ENCODE measurements at regions not wholly inside any gene's neighbourhood (a gene's known extent, or its start where the extent isn't known, plus 50 kb on each side); places are given as distances from the start of the nearest gene placed in this dataset.
"Not testable (repeated sequence)": the region's sequence is repeated elsewhere in the genome, so short reads cannot be mapped to it uniquely, and the experiment has no call there.

GRCh38 chr3:82739390-82739789 lies 977.9 kb upstream of the GBE1 start:
- DNase-seq: no peak

GRCh38 chr3:82736696-82737277 lies 975.3 kb upstream of the GBE1 start:
- DNase-seq: no peak

- DNase-seq: no peak
Observed at GRCh38 chr3:82715091-82715856, 953.8 kb upstream of the GBE1 start.

DNA sequence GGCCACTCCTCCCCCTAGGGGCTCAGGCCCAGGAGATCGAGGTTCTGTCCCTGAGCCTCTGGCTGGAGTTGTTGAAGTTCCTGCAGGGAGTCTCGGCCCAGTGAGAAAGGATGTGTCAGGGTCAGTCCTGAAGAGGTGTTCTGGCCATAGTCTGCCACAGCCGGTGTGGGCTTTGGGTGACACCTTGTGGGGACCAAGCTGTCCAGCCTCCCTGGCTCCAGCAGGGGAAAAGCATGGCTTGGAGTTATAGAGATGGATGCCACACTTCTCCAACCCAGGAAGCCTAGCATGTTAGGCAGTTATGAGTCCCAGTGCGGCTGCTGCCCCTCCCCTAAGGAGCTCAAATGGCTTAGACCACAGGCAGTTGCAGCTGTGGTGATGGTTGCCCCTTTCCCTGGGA lies 945.6 kb upstream of the GBE1 start:
- no peak for DNase-seq

DNA sequence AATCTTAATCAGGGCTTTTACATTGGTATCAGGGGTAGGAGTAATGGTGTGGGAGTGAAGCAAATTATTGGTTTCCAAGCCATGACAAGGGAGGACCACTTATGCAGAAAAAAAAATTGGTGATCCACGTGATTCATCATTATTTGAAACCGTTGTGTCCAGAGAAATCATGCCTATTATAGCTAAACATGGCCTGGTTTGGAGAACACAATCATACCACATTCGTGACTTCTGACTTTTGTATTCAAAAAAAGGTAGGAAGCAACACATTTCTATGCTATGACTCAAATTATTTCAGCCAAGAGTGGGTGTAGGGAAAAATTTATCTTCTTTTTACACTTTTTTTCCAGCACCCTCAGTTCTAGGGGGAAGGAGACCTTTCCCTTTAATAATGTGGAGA lies 924.3 kb upstream of the GBE1 start:
- no peak for DNase-seq

DNA sequence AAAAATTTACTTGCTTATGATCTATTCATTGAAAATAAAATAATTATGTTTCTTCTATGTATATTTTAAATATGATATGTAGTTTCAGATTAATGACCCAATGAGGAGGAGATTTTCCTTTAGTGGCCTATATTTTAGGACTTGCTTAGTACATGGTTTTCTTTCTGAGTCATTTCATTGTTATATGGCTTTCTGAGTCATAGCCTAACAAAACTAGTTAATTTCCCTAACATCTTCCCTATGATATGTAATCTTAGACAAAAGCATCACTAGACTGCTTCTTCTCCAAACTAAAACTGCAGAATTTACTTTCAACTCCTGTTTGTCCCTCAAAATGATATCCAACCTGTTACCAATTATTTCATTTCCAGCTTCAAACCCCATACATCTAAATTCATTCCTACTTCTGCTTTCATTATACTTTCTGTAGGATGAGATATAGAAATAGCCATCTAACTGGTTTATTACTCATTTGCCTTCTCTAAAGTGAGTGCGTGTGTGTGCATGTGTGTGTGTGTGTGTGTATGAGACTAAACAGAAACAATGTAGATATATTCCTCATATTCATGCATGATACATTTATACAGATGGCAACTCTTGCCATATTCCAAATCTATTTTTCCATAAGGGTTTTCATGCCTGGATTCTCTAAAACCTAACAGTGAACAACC lies 915.0 kb upstream of the GBE1 start:
- DNase-seq: no peak

DNA sequence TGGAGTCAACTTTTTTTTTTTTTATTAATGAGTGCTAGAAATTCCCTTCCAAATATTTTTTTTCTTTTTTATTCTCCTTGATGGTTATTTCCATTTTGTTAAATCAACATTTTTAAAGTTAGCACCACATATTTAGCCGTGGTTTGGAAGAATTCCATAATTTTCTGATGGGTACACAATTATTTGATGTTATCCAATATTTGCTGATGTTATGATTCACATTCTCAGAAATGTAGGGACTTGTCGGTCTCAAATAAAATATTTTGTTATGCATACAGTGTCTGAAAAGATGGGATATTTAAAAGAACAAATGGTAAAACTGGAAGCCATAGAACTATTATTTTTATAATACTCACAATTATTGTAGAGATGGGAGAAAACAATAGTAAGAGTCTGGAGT lies 911.5 kb upstream of the GBE1 start:
- DNase-seq: no peak

DNA sequence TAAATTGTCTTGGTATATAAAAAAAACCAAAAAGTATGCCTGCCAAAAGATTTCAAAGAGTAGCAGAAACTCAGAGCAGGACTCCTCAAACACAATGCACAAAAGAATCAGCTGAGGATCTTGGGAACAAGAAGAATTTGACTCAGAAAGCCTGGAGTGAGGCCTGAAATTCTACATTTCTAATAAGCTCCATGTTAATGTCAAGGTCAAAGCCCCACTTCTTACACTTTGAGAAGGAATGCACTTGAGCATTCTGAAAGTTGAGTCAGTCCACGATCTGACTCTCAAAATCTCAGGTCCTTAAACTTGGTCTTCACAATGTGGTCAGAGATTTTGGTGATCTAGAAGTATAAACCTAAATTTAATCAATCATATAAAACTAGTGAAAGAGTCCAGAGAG lies 910.0 kb upstream of the GBE1 start:
- no peak for DNase-seq

DNA sequence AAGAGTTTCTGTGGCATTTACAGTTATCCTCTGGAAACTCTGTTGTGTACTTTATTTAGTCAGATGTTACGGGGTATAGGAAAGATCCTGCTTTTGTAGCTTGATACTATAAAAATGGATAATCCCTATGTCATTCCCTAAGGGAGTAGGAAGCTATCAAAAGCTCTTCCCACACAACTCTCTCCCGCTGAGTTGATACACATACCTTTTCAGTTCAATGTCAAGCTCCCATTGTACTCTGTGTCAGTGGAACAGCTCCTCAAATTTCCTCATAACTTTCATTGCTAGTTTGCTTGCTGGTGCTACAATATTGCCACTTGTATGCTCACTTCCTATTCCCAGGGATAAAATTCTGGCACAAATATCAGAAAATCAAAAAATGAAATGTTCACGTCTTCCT lies 893.3 kb upstream of the GBE1 start:
- no peak for DNase-seq

- no peak for DNase-seq
Observed at GRCh38 chr3:82643948-82644347, 882.5 kb upstream of the GBE1 start.

GRCh38 chr3:82641701-82642100 lies 880.3 kb upstream of the GBE1 start:
- DNase-seq: no peak

GRCh38 chr3:82640254-82640653 lies 878.8 kb upstream of the GBE1 start:
- no peak for DNase-seq

DNA sequence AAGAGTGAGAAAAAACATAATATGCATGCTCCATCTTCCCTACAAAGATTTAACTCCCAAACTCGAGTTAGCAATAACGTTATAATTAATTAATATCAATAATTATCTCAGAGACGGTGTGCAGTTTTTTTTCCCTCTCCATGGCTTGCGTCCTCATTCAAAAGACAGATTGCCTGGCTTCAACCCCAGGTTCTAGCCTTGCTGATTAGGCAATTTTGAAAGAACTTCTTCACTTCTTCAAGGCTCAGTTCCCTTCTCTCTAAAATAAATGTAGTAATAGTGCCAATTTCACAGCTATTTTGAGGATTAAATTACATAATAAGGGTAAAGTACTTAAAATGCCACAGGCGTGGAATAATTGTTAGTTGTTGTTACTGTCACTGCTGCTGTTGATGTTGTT lies 876.1 kb upstream of the GBE1 start:
- no peak for DNase-seq

DNA sequence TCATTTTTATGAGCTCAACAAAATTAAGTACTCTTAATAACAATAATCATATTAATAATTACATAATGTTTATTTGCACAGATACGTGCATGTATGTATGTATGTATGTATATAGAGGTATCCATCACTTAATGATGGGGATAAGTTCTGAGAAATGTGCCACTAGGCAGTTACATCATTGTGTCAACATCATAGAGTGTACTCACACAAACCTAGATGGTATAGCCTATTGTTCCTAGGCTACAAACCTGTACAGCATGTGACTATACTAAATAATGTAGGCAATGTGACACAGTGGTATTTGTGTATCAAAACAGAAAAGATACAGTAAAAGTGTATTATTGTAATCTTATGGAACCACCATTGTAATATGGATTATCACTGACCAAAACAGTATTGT lies 874.7 kb upstream of the GBE1 start:
- DNase-seq: no peak

- DNase-seq: no peak
Observed at GRCh38 chr3:82633319-82633718, 871.9 kb upstream of the GBE1 start.

DNA sequence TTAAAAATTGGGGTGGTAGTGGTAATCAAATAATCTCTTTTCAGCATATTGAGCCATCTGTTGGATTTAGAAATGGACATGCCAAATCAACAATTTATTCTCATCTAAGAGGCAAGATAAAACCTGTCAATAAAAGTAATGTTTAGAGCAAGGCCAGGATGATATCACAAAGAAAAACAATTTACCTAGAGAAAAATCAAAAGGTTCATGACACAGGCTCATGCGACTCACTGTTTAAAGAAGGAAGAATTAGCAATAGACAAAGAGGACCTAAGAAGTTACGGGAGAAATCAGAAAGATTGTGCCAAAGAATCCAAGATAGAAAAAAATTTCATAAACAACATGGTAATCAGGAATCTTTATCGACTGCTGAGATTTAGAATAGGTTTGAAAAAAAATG lies 868.5 kb upstream of the GBE1 start:
- no peak for DNase-seq

DNA sequence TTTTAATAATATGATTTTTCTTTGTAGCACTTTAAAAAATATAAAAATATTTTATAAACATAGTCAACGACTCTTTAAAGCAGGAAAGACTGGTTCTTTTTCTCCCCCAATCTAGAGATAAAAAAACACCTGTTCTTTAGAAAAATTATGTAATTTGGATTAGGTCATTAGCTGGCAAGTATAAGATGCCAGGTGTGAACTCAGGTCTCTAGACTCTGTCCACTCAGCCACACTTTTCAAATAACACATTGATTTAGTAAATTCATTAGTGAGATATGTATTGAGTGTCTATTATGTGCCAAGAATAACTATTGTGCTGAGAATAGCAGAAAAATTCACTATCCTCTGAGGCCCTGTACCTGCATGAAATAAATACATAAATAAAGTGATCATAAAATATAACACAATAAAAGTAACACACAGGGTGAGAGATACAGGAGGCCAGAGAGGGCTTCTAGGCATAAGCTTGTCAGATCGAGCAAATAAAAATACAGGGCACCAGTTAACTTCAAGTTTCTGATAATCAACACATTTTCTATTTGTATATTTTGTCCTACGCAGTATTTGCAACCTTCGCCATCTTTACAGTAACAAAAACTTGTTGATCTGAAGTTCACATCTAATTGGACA lies 867.1 kb upstream of the GBE1 start:
- DNase-seq: no peak

- no peak for DNase-seq
Observed at GRCh38 chr3:82627733-82628132, 866.3 kb upstream of the GBE1 start.

- not testable (repeated sequence) for DNase-seq
Observed at GRCh38 chr3:82620744-82621143, 859.3 kb upstream of the GBE1 start.

DNA sequence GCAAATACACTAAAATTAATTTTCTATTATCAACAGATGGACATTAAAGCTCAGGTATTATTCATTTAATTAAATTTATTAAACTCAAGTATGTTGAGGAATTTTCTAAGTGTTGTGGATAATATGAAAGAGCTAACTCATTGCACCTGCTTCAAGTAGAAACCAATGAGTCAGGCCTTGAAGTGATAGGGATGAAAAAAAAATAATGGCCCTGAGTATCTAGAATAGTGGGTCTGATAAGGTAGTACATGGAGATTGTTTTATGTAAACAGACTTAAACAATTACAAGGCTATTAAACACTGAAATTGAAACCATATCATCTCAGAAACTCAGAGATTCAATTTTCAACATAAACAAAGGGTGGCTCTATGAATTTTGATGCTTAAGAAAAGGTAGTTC lies 857.1 kb upstream of the GBE1 start:
- no peak for DNase-seq

DNA sequence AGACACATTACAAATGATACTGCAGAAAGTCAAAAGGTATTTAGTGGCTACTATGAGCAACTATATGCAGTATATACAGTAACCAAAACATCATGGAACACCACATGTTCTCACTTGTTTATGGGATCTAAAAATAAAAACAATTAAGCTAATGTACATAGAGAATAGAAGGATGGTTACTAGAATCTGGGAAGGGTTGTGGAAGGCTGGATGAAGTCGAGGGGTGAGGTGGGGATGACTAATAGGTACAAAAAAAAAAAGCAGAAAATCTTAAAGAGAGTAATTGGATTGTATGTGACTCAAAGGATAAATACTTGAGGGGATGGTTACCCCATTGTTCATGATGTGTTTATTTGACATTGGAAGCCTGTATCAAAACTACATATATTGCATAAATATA lies 848.8 kb upstream of the GBE1 start:
- DNase-seq: no peak

- no peak for DNase-seq
Observed at GRCh38 chr3:82607391-82607790, 845.9 kb upstream of the GBE1 start.

DNA sequence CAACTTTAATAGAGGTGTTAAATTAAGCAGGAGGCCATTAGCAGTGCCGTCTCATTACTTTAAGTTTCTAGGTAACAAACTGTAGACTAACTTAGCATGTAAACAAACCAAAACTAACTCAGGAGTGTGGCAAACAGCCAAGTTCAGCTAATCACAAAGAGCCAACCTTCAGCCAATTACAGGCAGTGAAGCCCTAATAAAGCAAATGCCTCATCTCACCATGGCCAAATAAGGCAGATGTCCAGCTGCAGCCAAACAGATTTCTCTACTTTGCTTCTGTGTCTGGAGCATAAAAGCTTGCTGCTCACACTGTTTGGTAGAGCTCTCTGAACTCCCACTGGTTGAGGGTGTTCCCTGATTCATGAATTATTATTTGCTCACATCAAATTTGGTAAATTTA lies 835.4 kb upstream of the GBE1 start:
- DNase-seq: no peak

DNA sequence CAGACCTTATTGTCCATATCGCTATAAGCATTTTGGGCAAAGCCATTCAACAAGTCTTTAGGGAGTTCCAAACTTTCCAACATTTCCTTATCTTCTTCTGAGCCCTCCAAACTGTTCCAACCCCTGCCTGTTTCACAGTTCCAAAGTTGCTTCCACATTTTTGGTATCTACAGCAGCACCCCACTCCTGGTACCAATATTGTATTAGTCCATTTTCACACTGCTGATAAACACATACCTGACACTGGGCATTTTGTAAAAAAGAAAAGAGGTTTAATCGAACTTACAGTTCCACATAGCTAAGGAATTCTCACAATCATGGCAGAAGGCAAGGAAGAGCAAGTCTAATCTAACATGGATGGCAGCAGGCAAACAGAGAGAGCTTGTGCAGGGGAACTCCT lies 834.1 kb upstream of the GBE1 start:
- no peak for DNase-seq

All from CD4-positive, alpha-beta T cell treated with Interleukin-10 for 1 hour (primary cell).